Panc1 (cell line): ENCODE measurements at regions not wholly inside any gene's neighbourhood (a gene's known extent, or its start where the extent isn't known, plus 50 kb on each side); places are given as distances from the start of the nearest gene placed in this dataset.

Experiments used
- POLR2AphosphoS5 ChIP-seq: IDR thresholded peaks from 2 replicates; pipeline ENCODE4 v1.6.1; 2012; ENCODE audit warnings: mild to moderate bottlenecking, low read depth, low read length, moderate library complexity
- TF ChIP-seq, protein P1 (sequence below): fragments of 450-650 bp; IDR thresholded peaks from 2 replicates; pipeline ENCODE4 v1.5.1; 2017; ENCODE audit warnings: mild to moderate bottlenecking

DNA sequence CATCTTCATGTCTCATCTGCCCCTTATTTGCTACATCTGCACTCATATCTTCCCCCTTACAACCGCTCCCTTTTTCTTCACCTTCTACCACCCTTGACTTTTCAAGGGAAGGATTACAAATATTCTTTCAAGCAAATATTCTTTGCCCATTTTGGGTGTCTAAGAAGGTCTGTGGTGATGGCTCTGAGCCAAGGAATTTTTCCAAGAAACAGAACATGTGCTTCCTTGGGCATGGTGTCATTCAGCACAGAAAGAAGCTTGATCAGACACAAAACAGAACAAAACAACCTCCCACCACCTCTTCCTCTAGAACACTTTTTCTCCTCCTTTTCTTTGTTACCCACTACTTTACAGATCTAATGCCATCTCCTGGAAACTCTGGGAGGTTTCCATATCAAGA is 313.7 kb downstream of the SATB2 start:
- TF ChIP-seq POLR2AphosphoS5: no peak
- TF ChIP-seq, protein P1, sequence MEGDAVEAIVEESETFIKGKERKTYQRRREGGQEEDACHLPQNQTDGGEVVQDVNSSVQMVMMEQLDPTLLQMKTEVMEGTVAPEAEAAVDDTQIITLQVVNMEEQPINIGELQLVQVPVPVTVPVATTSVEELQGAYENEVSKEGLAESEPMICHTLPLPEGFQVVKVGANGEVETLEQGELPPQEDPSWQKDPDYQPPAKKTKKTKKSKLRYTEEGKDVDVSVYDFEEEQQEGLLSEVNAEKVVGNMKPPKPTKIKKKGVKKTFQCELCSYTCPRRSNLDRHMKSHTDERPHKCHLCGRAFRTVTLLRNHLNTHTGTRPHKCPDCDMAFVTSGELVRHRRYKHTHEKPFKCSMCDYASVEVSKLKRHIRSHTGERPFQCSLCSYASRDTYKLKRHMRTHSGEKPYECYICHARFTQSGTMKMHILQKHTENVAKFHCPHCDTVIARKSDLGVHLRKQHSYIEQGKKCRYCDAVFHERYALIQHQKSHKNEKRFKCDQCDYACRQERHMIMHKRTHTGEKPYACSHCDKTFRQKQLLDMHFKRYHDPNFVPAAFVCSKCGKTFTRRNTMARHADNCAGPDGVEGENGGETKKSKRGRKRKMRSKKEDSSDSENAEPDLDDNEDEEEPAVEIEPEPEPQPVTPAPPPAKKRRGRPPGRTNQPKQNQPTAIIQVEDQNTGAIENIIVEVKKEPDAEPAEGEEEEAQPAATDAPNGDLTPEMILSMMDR: no peak
